CD8-positive, alpha-beta memory T cell (primary cell): ENCODE measurements at regions not wholly inside any gene's neighbourhood (a gene's known extent, or its start where the extent isn't known, plus 50 kb on each side); places are given as distances from the start of the nearest gene placed in this dataset.
"Not testable (repeated sequence)": the region's sequence is repeated elsewhere in the genome, so short reads cannot be mapped to it uniquely, and the experiment has no call there.

Experiments
- CTCF ChIA-PET: fragments of 350-600 bp; sonication (Branson Sonifier 250); formaldehyde crosslinking; loops from one replicate; lab custom pipeline; 2021; ENCODE audit warnings: antibody characterized with exemption; lab: Charles Lee
- POLR2A ChIA-PET: fragments of 350-600 bp; sonication (Branson Sonifier 250); formaldehyde crosslinking; loops from one replicate; lab custom pipeline; 2021; ENCODE audit warnings: antibody characterized with exemption; lab: Charles Lee
- DNase-seq, 5 donors: peaks; one replicate each; pipeline versions ENCODE4 v3.0.0 to v3.0.0-alpha.2; 2020 to 2022; ENCODE audit warnings: mixed read lengths in 1 of 5
- H3K27ac ChIP-seq: one replicate; pipeline ENCODE4 v1.7.0; 2013; ENCODE audit warnings: low read depth, mild to moderate bottlenecking, low read length, moderate library complexity
- H3K27me3 ChIP-seq: 2 replicates; pipeline ENCODE4 v1.7.0; 2013; ENCODE audit warnings: low read length, mild to moderate bottlenecking; ENCODE audit not compliant: insufficient read depth, poor library complexity, severe bottlenecking
- H3K36me3 ChIP-seq: 2 replicates; pipeline ENCODE4 v1.7.0; 2013; ENCODE audit warnings: mild to moderate bottlenecking, low read length, moderate library complexity; ENCODE audit not compliant: insufficient read depth
- H3K4me1 ChIP-seq: 2 replicates; pipeline ENCODE4 v1.7.0; 2013; ENCODE audit warnings: mild to moderate bottlenecking, low read length, moderate library complexity; ENCODE audit not compliant: insufficient read depth
- H3K4me3 ChIP-seq: 2 replicates; pipeline ENCODE4 v1.7.0; 2013; ENCODE audit warnings: mild to moderate bottlenecking, low read length
- H3K9me3 ChIP-seq: 2 replicates; pipeline ENCODE4 v1.7.0; 2013; ENCODE audit warnings: mild to moderate bottlenecking, low read length
- H3K27ac Mint-ChIP-seq, 8 donors: one replicate each; pipeline ENCODE4 v1.8.0; 2020 to 2021; ENCODE audit warnings: mixed read lengths in 8 of 8, mild to moderate bottlenecking in 6 of 8, inconsistent platforms in 3 of 8, moderate library complexity in 3 of 8
- H3K27me3 Mint-ChIP-seq, 2 donors: one replicate each; pipeline ENCODE4 v1.8.0; 2020 to 2021; ENCODE audit warnings: mixed read lengths in 2 of 2, mild to moderate bottlenecking in 1 of 2, moderate library complexity in 1 of 2
- H3K36me3 Mint-ChIP-seq, 3 donors: one replicate each; pipeline ENCODE4 v1.8.0; 2020 to 2021; ENCODE audit warnings: mixed read lengths in 3 of 3, inconsistent platforms in 1 of 3, mild to moderate bottlenecking in 1 of 3
- H3K4me1 Mint-ChIP-seq, 3 donors: one replicate each; pipeline ENCODE4 v1.8.0; 2020 to 2021; ENCODE audit warnings: mixed read lengths in 3 of 3, inconsistent platforms in 1 of 3, mild to moderate bottlenecking in 1 of 3
- H3K4me3 Mint-ChIP-seq, 7 donors: one replicate each; pipeline ENCODE4 v1.8.0; 2020 to 2021; ENCODE audit warnings: mixed read lengths in 7 of 7, mild to moderate bottlenecking in 6 of 7, moderate library complexity in 4 of 7, inconsistent platforms in 2 of 7
- H3K9me3 Mint-ChIP-seq, 5 donors: one replicate each; pipeline ENCODE4 v1.8.0; 2020 to 2022; ENCODE audit warnings: mixed read lengths in 5 of 5, mild to moderate bottlenecking in 3 of 5, moderate library complexity in 2 of 5, inconsistent platforms in 1 of 5

DNA sequence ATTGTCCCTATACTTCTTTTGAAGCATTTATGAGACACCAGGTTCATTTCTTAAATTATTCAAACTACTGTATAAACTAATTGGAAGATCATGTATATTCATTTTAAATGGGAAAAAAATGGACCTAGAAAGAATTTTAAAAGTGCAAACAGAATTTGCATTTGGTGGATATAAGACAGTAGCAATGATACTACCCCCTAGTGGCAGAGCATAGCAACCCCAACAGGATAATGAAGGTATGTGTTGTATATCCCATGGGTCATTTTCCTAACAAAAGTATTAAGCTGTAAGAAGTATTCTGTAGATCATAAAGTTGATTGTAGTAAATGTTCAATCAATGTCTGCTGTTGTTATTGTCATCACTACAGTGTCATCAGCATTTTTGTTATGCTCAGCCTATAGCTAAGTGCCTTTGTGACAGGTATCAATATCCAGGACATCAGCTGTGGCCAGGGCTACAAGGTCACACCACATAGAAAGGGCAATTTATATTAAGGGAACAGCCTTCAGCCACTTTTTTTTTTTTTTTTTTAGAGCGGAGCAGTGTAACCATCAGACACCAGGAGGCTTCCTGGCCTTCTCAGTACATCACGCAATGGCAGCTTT is 175.8 kb downstream of the FOXB1 start:
- Histone ChIP-seq H3K4me3 (no peak overlapping the region), H3K27ac (no peak overlapping the region), H3K4me1 (no peaks in the 10 kb centered on the region), H3K27me3 (no peaks in the 10 kb centered on the region), H3K9me3 (no peaks in the 10 kb centered on the region), H3K36me3 (no peaks in the 10 kb centered on the region)
- H3K27ac Mint-ChIP-seq: no peak overlapping the region
- H3K27me3 Mint-ChIP-seq: peaks cover 13 to 44% of the 10 kb centered on the region in 2 donors
- DNase-seq: peak in 3 of 5 donors; percentile 6 to 48 (median 28)
- CTCF ChIA-PET: interaction anchor here (0.7 to 1.9 kb wide), 11 partner anchors 8 to 491 kb away, joined by 3 to 13 read pairs (median 6); no protein-coding TSS in a partner anchor
- POLR2A ChIA-PET: no interaction called here
- no peaks in the 10 kb centered on the region for H3K4me1 Mint-ChIP-seq
- peaks cover 0 to 2% (median 0%) of the 10 kb centered on the region in 3 donors for H3K36me3 Mint-ChIP-seq
- H3K4me3 Mint-ChIP-seq: no peak overlapping the region
- no peaks in the 10 kb centered on the region for H3K9me3 Mint-ChIP-seq

DNA sequence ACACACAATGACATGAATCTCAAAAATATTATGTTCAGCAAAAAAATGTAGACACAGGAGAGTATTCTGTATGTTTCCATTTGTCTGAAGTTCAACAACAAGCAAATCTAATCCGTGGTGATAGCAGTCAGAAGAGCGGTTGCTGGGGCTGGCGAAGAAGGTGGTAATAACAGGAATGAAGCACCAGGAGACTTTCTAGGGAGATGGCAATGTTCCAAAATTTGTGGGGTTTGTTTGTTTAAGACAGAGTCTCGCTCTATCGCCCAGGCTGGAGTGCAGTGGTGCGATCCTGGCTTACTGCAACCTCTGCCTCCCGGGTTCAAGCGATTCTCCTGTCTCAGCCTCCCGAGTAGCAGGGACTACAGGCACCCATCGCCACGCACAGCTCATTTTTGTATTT is 177.8 kb downstream of the FOXB1 start:
- H3K4me3 Mint-ChIP-seq, H3K27ac ChIP-seq, DNase-seq, H3K9me3 Mint-ChIP-seq, H3K27ac Mint-ChIP-seq, H3K36me3 ChIP-seq, H3K27me3 ChIP-seq, H3K36me3 Mint-ChIP-seq, H3K4me1 Mint-ChIP-seq, H3K4me3 ChIP-seq, H3K4me1 ChIP-seq, H3K9me3 ChIP-seq, POLR2A ChIA-PET: not testable (repeated sequence)
- CTCF ChIA-PET: interaction anchor here (1.1 kb wide), 1 partner anchor 456 kb away, joined by 3 read pairs; no protein-coding TSS in a partner anchor
- peaks cover 9 to 37% of the 10 kb centered on the region in 2 donors for H3K27me3 Mint-ChIP-seq

DNA sequence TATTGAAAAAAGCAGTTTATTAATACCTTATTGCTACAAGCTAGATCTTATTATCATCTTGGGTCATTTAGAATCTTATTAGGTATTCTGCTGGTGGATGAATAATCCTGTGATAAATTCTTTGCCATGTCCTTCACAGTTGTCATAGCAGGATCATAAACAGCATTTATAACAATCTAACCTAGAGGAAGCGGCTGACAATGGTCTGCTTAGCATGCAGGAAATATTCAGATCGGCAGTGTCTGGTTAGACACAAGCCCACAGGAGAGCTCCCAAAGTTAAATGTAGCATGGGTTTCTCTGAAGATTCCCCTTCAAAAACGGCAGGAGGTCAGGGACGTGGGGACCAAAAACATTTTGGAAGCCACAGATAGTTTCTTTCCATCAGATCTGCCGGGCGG is 179.3 kb downstream of the FOXB1 start:
- Mint-ChIP-seq H3K9me3 (no peaks in the 10 kb centered on the region), H3K36me3 (no peaks in the 10 kb centered on the region), H3K4me1 (no peaks in the 10 kb centered on the region), H3K4me3 (no peak overlapping the region), H3K27me3 (peaks cover 6 to 38% of the 10 kb centered on the region in 2 donors), H3K27ac (no peak overlapping the region)
- Histone ChIP-seq H3K27me3 (no peaks in the 10 kb centered on the region), H3K4me3 (no peak overlapping the region), H3K9me3 (no peaks in the 10 kb centered on the region), H3K36me3 (no peaks in the 10 kb centered on the region), H3K4me1 (no peaks in the 10 kb centered on the region), H3K27ac (no peak overlapping the region)
- ChIA-PET POLR2A (no interaction called here), CTCF (no interaction called here)
- no peak for DNase-seq

DNA sequence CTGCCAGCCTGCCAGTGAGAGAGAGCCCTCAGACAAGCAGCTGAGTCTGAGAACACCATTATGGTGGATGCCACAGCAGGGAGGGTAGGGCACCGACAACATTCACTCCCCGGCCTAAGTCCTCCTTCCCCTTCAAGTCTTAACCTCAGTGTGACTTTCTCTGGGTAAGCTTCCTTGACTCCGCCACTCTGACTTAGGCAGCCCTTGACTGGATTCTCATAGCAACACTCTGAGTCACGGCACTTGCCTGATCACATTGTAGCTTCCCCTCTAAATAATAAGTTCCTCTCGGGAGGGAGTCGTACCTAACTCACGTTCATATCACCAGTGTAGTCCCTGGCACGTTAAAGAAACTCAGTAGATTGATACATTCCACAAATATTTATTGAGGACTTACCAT is 180.5 kb downstream of the FOXB1 start:
- H3K27ac Mint-ChIP-seq: peak overlapping the region in 1 of 8 donors; percentile 3
- no peak for DNase-seq
- H3K36me3 Mint-ChIP-seq: no peaks in the 10 kb centered on the region
- Histone ChIP-seq H3K27me3 (no peaks in the 10 kb centered on the region), H3K36me3 (no peaks in the 10 kb centered on the region), H3K4me1 (no peaks in the 10 kb centered on the region), H3K9me3 (no peaks in the 10 kb centered on the region), H3K4me3 (no peak overlapping the region), H3K27ac (no peak overlapping the region)
- CTCF ChIA-PET: no interaction called here
- no peaks in the 10 kb centered on the region for H3K4me1 Mint-ChIP-seq
- no peaks in the 10 kb centered on the region for H3K9me3 Mint-ChIP-seq
- POLR2A ChIA-PET: no interaction called here
- peaks cover 7 to 47% of the 10 kb centered on the region in 2 donors for H3K27me3 Mint-ChIP-seq
- H3K4me3 Mint-ChIP-seq: no peak overlapping the region

DNA sequence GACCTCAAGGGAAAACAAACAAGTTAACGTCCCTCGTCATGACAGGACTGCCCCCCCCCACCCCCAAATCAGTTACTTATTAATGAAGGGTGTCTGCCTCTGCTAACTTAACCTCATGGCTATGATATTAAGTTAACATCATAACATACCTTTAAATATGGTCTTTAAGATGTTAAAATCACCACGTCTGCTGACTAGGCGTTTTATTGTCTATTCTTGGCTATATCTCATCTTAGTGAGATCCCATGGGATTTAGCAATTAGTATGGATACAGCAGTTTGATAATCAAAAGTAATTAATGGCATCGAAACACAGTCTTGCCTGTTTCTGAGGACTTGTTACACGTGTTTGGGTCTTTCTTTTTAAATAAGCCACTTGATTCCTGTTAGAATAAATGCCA is 186.9 kb downstream of the FOXB1 start:
- Mint-ChIP-seq H3K27me3 (peaks cover 9 to 66% of the 10 kb centered on the region in 2 donors), H3K9me3 (no peaks in the 10 kb centered on the region)
- no peaks in the 10 kb centered on the region for H3K27me3 ChIP-seq

DNA sequence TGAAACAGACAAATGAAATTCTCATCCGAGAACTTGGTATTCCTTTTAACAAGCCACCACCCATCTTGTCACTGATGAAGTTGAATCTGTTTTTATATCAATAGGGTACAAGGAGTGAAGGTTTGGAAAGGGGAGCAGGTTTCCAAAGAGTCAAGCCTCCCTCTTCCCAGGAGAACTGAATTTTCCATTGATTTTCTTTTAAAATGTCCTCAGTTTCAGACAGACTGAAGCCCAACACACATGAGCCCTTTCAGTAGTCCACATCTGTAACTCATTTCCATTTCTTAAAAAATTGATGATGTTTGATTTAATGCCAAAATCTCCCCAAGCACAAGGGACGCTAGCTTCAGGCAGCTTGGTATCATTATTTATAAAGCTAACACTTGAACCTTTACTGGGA is 187.7 kb downstream of the FOXB1 start:
- Histone ChIP-seq H3K4me1 (no peaks in the 10 kb centered on the region), H3K9me3 (no peaks in the 10 kb centered on the region), H3K27ac (no peak overlapping the region), H3K27me3 (no peaks in the 10 kb centered on the region), H3K36me3 (no peaks in the 10 kb centered on the region), H3K4me3 (no peak overlapping the region)
- no peaks in the 10 kb centered on the region for H3K36me3 Mint-ChIP-seq
- H3K27ac Mint-ChIP-seq: no peak overlapping the region
- no peaks in the 10 kb centered on the region for H3K9me3 Mint-ChIP-seq
- no peaks in the 10 kb centered on the region for H3K4me1 Mint-ChIP-seq
- no peak for DNase-seq
- peaks cover 12 to 72% of the 10 kb centered on the region in 2 donors for H3K27me3 Mint-ChIP-seq
- H3K4me3 Mint-ChIP-seq: no peak overlapping the region
- ChIA-PET CTCF (no interaction called here), POLR2A (no interaction called here)

More for the DNA sequence above, 186.9 kb downstream of the FOXB1 start:
- ChIA-PET CTCF (no interaction called here), POLR2A (no interaction called here)
- DNase-seq: no peak
- Histone ChIP-seq H3K9me3 (no peaks in the 10 kb centered on the region), H3K36me3 (no peaks in the 10 kb centered on the region), H3K4me3 (no peak overlapping the region), H3K4me1 (no peaks in the 10 kb centered on the region), H3K27ac (no peak overlapping the region)
- Mint-ChIP-seq H3K27ac (no peak overlapping the region), H3K36me3 (no peaks in the 10 kb centered on the region), H3K4me1 (no peaks in the 10 kb centered on the region), H3K4me3 (no peak overlapping the region)

DNA sequence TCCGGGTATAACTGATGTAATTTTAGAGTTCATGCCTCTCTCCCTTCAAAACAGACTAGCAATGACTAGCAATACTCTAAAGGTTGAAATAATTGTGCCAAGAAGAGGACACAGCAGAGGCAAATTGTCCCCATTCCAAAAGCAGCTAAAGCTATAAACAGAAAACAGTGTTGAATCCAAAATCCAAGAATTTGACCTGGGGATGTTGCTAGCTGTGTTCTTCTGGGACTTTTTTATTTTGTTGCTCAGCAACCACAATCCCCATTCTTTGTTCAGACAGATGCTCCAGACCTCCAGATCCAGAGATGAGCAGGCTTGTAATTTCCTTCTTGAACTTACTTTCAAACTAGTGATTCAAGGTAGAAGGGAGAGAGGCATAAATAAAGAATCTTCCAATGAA is 191.5 kb downstream of the FOXB1 start:
- Mint-ChIP-seq H3K4me1 (no peaks in the 10 kb centered on the region), H3K4me3 (no peak overlapping the region), H3K9me3 (no peaks in the 10 kb centered on the region), H3K36me3 (no peaks in the 10 kb centered on the region), H3K27ac (no peak overlapping the region), H3K27me3 (peaks cover 7 to 67% of the 10 kb centered on the region in 2 donors)
- no peak for DNase-seq
- peaks cover 6% of the 10 kb centered on the region for H3K27me3 ChIP-seq
- H3K27ac ChIP-seq: no peak overlapping the region
- H3K9me3 ChIP-seq: no peaks in the 10 kb centered on the region
- POLR2A ChIA-PET: no interaction called here
- no peak overlapping the region for H3K4me3 ChIP-seq
- H3K36me3 ChIP-seq: no peaks in the 10 kb centered on the region
- H3K4me1 ChIP-seq: no peaks in the 10 kb centered on the region
- CTCF ChIA-PET: no interaction called here

DNA sequence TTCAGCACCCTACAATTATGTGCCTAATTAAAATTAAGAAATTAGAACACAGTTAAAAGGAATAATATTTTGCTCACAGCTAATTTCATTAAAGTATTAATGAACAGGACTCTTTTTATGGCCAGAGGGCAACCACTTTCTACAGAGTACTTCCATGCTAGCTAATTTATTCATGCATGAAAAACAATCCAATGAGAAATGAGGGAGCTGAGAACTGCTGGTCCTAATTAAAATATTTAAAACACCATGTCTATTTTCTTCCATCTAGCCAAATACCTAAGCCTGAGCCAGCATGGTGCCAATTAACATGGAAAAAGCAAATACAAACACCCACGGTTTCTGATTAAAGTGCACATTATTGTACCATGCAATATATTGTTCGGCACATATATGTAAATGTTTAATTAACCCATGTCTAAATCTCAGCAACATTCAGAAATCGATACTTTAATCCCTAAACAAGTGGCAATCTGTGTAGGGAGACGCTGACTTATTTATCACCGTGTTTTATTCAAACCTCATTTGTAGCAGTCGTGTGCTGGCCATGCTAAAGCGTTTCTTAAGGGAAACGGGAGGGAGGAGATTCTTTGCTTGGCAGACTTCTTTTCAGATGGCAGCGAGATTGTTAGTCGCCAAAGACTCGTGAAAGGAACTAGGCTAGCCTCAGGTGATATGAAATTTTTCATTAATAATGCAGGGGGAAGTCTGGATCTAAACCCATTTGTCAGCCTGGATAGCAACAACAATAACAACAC is 193.5 kb downstream of the ANXA2 start:
- Histone ChIP-seq H3K36me3 (no peaks in the 10 kb centered on the region), H3K9me3 (no peaks in the 10 kb centered on the region), H3K4me1 (no peaks in the 10 kb centered on the region), H3K27ac (no peak overlapping the region), H3K4me3 (no peak overlapping the region), H3K27me3 (no peaks in the 10 kb centered on the region)
- H3K27ac Mint-ChIP-seq: peak overlapping the region in 1 of 8 donors; percentile 66
- no peak overlapping the region for H3K4me3 Mint-ChIP-seq
- no peaks in the 10 kb centered on the region for H3K36me3 Mint-ChIP-seq
- peaks cover 0 to 2% (median 0%) of the 10 kb centered on the region in 5 donors for H3K9me3 Mint-ChIP-seq
- no peaks in the 10 kb centered on the region for H3K4me1 Mint-ChIP-seq
- POLR2A ChIA-PET: no interaction called here
- H3K27me3 Mint-ChIP-seq: peaks cover 12 to 71% of the 10 kb centered on the region in 2 donors
- DNase-seq: no peak
- CTCF ChIA-PET: no interaction called here
